ENCODE measurements at regions not wholly inside any gene's neighbourhood (a gene's known extent, or its start where the extent isn't known, plus 50 kb on each side); places are given as distances from the start of the nearest gene placed in this dataset.

DNA sequence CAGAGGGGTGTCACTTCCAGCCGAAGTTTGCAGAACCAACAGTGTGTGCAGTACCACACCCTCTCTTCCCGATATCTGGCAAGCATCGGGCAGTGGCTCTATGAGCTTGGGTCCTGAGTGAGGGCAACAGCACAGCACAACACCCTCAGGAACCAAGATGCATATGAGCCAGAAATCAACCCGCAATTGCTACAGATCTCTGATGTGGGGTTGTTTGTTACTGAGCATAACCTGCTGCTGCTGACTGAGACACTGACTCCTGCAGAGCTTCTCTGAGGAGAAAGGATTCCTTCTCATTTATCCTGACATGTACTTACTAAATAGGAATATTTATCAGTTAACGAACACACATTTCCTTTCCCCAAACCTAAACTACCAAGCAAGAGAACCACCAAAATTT is 218.3 kb downstream of the RBFOX3 start:
- no peak for DNase-seq

DNA sequence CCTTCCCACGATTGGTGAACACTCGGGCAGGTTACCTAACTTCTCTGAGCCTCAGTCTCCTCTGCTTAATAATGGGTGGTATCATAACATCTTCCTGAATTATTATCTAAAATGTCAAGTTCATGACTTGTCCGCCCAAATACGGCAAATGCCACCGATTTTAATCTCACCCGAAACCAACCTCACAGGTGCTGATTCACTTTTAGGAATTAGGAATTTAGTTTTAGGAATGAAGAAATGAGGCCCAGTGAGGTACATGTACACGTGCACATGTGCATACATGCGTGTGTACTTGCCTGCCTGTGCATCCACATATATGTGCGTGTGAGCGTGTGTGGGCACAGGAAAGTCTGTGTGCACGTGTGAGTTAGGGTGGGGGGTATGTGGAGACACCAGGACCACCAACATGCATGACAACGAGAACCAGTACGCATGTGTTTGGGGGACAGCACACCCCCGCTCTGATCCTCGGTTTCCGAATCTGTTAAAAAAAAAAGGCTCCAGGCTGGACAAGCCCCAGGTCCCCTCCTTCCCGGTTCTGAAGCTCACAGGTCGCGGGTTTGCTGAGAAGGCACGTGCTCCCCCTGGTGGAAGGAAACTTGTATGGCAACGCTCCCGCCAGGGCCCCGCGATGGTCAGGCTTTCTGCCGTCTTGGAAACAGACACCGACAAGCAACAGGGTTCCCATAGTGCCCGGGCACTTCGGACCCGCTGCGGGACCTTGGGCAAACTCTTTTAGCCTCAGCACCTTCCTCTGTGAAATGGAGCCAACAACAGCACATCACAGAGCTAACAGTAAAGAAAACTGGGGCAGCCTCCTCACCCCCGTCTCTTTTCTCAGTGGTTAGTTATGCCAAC is 219.2 kb downstream of the RBFOX3 start:
- DNase-seq, result peak; percentile 40

DNA sequence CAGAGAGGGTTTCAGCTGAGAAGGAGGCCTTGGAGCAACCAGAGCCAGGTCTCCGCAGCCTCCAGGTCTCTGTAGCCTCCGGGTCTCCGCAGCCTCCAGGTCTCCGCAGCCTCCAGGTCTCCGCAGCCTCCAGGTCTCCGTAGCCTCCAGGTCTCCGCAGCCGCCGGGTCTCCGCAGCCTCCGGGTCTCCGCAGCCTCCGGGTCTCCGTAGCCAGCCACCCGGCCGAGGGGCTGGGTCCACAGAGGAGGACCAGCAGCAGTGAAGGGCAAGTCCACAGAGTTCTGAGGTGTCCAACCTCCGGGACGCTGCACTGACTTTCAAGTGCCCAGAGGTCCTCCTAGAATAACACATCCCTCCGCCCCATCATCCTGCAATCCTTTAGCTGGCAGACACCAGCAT is 221.0 kb downstream of the RBFOX3 start:
- no peak for DNase-seq

DNA sequence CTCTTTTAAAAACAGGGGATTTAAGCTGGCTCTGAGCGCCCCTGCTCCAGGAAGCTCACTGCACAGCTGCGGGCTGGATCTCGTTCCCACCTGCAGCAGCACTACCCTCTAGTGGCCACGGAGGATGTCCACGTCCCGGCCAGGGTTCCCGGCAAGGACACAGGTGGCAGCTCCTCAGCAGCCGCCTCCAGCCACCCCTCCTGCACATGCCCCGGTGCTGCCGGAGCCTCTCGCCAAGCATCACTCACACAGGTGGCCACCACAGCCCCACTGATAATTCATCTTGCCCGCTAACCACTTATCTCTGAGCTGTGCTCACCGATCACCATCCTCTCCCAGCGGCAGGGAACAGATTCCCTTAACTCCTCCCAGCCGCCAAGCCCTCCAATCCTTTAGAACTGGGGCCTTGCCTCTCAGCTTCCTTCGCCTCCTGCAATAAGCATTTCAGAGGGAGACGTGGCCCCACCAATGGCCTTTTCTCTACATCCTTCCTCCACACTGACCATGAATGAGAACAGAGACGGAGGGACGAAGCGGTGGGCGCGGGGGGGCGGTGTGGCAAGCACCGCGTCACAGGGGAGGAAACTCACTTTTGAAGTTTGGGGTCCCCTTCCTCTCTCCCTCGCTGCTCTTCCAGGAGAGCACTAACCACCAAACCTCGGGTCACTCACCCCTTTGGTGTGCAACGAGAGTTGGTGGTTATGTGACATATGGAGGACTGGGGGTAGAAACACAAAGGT is 222.1 kb downstream of the RBFOX3 start:
- DNase-seq, result no peak

DNA sequence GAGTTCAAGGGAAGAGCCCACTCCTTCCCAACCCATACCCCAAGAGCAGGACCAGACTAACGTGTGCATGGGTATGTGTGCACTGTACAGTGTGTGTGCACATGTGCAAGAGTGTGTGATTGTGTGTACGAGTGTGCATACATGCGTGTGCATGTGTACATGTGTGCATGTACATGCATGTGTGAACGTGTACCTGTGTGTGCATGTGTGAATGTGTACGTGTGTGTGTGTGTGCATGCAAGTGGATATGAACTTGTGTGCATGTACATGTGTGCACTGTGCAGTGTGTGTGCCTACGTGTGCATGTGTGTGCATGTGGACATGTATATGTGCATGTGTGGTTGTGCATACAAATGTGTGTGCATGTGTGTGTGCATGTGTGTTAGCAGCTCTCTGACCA is 223.1 kb downstream of the RBFOX3 start:
- no peak for DNase-seq

DNA sequence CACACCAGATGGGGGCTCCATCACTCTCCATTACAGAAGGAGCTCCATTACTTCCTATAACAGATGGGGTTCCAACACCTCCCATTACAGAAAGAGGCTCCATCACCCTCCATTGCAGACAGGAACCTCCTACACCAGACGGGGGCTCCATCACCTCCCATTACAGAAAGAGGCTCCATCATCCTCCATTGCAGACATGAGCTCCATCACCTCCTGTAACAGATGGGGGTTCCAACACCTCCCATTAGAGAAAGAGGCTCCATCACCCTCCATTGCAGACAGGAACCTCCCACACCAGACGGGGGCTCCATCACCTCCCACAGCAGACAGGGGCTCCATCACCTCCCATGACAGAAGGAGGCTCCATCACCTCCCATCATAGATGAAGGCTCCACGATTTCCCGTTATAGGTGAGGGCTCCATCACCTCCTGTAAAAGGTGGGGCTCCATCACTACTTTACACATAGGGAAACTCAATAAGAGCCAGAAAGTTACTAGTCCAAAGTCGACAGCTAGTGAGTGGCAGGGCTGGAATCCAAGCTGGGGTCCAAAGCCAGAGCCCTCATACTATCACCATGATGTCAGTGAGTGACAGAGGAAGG is 224.8 kb downstream of the RBFOX3 start:
- DNase-seq, result no peak

DNA sequence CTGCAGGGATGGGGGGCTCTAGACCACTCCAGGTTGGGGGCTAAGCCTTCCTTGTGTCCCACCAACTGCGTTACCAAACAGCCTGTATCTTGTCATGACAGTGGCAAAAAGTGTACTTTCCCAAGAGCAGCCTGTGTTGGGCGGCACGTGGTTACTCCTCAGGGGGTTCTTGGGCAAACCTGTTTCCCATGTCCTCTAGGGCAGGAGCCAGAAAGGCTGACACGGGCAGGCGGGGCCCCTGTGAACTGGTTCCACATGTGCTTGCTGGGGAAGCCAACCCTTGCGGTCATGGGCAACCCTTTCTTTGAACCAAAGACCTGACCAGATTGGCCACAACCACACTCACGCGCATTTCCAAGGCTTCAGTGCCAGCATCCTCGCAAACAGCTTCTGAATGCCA is 228.5 kb downstream of the RBFOX3 start:
- DNase-seq, result no peak

DNA sequence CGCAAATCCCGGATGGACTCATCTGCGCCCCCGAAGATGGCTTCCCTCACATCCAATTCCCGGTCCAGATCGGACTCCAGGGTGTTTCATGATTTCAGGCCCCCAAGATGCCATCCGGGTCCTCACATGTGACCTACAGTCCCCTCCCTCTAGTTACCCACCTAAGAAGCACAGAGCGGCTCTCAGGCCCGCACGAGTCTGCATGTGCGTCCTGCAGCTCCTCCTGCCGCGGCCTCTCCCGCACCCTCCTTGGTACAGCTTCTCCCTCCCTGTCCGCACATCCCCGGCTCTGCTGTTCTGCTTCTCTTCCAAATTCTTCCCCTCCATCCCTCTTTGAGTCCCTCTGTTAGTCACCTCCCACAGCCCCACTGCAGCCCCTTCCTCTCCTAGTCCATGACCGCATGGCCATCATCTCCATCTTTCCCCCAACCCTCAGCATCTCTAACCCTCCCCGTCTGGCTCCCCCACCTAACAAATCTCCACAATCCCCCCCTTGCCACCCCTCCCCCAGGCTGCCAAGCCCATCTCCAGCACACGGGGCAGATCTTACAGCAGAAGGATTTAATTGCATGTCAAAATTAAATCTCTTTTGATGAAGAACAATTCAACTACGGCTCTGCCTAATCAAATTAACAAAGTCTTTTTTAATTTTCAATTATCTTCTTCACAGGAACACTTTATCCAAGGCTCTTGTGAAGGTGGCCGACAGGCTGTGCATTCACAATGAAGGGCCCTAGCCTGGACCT is 231.0 kb downstream of the RBFOX3 start:
- no peak for DNase-seq

DNA sequence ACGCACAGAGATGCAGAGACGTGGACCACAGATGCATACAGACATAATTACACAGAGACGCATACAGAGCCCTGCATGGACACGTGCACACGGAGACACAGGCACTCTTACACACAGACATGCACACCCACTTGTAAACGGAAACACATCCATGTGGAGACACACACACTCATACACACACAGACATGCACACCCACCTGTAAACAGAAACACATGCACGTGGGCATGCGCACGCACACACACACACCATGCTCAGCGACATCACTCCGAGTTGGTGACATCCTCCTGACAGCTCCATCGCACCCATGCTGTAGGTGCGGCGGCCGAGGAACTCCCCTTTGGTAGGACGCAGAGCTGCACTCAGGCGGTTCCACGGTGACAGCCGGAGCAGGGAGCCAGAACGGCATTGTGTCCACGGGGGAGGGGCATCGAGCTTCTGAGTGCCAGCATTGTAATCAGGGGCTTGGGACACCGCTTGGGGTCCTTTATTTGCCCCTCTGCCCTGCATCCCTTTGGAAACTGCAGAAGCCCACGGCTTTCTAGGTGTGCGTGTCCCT is 233.5 kb downstream of the RBFOX3 start:
- no peak for DNase-seq

DNA sequence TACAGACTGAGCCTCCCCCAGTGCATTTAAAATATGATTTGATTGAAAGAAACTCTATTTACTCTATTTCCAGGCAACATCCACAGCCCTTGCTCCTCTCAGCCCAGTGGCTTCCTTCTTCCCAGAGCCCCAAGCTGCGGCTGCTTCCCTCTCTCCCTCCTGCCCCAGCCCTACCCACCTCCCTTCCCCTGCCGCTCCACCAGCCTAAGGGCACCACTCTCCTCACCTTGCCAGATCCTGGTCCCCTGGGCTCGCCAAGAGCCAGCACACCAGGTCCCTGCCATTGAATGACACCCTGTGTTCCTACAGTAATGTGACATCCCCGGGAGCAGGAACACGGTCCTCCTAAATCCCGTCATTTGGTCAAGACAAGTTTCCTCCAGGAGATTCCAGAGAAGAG is 236.0 kb downstream of the RBFOX3 start:
- no peak for DNase-seq

DNA sequence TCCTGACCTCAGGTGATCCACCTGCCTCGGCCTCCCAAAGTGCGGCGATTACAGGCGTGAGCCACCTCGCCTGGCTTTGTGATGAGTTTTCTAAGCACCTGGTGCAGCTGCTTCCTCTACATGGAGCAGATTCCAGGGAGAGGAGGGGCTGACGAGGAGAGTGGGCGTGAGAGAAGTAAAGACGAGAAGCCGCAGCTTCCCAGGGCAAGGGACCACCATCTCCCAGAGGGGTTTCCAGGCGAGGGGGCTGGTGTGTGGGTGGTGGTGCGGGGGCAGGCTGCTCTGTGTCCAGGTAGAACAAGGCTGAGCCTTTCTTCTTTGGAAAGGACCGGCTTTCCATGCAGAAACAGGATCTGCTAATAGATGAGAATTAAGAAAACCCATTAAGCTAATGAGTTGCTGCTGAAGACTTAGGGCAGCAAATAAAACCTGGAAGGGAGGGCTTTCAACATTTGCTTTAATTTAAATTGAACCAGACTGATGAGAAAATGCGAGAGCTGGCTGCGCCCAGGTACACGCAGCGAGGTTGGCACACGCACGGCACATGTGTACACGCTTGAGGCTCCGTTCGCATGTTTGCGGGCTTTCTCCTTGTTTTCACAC is 236.7 kb downstream of the RBFOX3 start:
- DNase-seq, result no peak

DNA sequence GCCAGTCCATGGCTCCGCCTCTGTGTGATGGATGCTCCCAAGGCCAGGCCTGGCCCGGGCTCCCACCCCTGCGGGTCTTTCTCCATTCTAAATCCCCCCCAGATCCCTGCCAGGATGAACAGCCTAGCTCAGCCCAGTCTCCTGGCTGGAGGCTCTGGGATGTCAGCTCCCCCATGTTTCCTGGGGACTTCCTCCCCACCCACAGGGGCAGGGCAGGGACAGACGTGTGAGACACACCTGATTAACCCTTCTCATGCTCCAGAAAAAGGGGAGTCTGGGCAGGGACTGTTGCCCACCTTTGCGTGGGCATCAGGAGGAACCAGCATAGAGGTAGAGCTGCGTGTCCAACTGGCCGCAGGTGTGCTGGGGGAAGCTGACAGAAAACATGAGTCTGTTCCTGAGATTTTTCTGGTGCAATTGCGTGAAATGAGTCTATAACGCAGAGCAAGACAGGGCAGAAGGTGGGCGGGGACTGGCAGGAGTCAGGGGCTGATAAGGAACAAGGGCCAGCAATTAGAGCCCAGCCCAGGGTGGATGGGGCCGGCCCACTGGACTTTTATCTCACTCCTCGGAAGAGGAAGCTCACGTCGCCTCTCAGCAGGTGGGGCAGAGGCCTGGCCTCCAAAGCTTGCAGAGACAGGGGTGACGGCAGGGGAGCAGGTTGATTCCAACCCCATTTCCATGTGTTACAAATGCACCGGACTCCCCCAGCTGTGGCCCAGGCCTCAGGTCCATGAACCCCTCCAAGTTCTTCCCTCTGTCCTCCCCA is 238.2 kb downstream of the RBFOX3 start:
- DNase-seq, result no peak

DNA sequence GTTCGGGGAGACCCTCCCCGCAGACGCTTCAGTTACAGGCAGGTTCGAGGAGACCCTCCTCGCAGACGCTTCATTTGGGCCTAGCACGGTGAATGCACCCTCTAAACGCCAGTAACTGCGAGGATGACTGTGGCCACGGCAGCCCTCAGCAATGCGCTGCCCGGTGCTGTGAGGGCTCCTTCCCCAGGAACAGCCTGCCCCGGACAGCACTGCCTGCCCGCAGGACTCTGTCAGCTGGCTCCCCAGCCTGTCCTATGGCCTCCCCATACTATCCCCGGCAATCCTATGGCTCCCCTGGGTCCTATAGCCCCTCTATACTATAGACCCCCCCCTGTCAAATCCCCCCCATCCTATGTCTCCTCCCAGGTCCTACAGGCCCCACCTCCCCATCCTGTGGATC is 238.9 kb downstream of the RBFOX3 start:
- DNase-seq, result no peak

DNA sequence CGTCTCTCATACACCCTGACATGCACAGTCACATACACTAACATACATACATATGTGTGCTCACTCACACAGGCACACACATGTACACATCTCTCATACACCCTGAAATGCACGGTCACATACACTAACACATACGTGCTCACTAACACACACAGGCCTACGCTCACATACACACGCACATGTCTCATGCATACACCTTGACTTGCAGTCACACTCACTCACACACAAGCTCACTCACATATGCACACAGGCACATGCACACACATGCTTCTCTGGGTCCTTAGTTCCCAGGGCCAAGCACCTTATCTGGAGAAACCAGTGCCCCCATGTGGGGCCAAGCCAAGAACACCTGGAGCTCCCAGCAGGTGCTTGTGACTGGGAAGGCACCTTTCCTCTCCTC is 240.3 kb downstream of the RBFOX3 start:
- no peak for DNase-seq

DNA sequence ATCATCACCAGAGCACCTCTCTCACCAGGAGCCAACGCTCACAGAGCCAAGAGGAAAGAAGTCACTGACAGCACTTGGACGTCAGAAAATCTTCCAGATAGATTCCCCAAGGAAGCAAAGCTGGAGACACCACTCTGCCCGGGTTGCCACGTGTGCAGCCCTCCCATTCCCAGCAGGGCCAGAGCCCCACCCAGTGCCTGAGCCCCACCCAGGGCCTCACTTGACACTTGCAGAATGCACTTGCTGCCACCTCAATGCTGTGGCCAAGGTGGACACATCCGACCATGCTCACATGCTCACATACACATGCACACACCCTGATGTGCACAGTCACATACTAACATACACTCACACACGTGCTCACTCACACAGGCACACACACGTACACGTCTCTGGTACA is 240.7 kb downstream of the RBFOX3 start:
- no peak for DNase-seq

DNA sequence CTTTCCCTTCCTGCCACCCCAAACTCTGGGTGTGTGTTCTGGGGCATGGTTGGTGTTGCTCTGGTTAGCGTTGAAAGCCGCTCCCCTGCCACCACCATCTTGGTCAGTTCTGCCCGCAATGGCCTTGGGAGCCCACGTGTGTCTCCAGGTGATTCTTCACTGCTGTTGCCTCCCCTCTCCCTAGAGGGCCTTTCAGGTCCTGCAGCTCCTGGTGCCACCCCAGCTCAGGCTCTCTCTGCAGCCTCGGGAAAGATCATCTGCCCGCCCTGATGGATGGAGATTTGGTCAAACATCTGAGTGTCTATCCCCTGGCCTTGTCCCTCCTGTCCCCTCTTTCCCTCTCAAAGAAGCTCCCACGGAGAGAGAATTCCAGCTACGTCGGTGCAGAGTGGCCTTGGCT is 241.3 kb downstream of the RBFOX3 start:
- DNase-seq, result no peak

DNA sequence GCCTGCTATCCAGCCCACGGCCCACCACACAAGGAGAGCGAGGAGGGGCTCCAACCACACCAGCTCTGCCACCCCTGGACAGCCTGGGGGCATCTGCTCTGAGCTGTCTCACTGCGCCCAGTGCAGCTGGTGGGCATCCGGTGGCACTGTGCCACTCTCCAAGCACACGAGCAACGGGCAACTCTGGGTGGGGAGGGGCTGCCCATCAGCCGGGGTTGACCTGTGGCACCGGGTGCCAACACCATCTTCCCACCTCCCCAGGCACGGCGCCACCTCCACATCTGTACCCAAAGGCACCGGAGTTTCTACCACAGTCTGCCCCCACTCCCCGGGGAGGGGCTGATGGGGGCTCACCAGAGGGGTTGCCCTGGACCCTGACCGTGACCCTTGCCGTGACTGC is 241.8 kb downstream of the RBFOX3 start:
- no peak for DNase-seq

DNA sequence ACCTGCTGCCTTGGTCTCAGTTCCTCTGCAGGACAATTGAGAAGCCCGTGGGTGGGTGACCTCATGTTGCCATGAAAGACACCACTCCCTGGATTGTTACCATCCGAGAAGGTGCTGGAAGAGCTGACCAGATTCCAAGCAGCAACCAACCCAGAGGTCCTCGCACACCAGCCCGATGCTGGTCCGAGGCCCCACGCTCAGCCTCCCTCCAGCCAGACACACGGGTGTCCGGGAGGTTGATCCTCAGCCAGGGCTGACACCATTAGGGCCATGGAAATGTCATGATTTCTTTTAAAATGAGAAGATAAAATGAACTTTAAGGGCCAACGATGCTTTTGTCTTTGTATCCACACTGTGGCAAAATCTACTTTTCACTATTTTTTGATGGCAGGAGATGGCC is 242.3 kb downstream of the RBFOX3 start:
- no peak for DNase-seq

DNA sequence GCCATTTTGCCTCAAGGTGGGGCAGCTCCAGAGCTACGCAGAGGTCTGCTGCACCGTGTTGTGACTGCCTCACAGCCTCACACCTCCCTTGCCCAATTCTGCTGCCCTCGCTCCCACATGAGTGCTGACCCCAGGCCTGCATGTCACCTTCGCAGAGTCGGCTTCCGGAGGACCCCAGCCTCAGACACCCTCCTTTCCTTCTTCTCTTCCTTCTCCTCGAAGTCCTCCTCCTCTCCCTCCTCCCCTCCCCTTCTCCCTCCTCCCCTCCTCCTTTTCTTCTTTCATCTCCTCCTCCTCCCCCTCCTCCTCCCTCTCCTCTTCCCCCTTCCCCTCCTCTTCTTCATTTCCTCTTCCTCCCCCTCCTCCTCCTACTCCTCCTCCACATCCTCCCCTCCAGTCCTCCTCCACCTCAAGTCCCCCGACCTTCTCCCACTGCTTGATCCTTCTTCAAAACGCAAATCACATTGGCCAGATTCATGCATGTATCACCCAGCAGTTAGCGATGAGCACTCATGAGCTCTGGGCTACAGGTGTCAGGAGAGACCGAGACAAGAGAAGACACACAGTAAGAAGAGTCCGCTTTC is 243.8 kb downstream of the RBFOX3 start:
- no peak for DNase-seq

DNA sequence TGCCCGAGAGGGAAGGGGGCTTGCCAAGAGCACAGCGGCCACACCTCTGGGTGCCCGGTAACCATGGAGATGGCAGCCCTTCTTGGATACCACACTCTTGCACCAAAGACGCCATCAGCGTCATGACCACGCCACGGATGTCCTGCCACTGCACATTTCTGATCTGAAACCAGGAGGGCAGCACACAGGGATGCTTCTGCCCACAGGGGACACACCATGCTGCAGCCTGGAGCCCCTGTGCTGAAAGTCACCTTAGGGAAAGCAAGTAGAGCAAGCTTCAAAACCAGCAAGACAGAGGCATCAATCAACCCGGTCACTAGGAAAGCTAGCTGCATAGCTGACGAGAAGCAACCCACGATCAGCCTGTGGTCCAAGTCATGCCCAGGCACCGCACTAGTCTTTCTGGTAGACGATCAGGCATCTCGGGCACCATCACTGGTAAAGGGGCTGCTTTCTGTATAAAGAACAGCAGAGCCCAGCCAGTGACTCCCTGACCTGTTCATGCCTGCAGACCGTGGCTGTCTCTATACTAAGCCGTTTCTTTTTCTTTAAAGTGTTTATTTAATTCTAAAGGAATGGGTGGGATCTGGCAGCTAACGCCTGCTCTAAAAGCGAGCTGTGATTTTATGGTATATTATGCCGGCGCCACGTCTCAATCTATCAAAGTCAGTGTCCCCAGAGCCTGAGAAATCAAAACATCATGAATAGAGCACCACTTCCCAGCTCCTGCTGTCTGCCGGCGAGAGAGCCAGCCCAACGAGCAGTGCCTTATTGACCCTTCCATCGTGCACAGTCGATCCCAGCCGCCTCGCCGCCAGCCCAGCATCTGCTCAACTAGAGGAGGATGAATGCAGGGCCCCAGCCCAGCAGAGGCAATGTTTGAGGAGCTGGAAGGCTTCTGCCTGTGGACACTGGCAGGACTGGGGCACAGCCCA is 244.7 kb downstream of the RBFOX3 start:
- DNase-seq, result no peak
